PC-9 (cell line): ENCODE measurements at regions not wholly inside any gene's neighbourhood (a gene's known extent, or its start where the extent isn't known, plus 50 kb on each side); places are given as distances from the start of the nearest gene placed in this dataset.

Experiments used
- CTCF ChIP-seq: fragments of 200-600 bp; sonication (generic); conservative IDR thresholded peaks from 2 replicates; pipeline ENCODE4 v1.6.1; 2017; ENCODE audit warnings: mixed run types, antibody characterized with exemption, mild to moderate bottlenecking, moderate library complexity
- EZH2 ChIP-seq: fragments of 200-600 bp; sonication (generic); IDR thresholded peaks from 2 replicates; pipeline ENCODE4 v1.8.0; 2017; ENCODE audit warnings: antibody characterized with exemption, low read depth

- no peak for TF ChIP-seq CTCF
- TF ChIP-seq EZH2: no peak
These were observed 68.1 kb downstream of the FOXB2 start for GRCh38 chr9:77087506-77087905.
